ENCODE measurements at regions not wholly inside any gene's neighbourhood (a gene's known extent, or its start where the extent isn't known, plus 50 kb on each side); places are given as distances from the start of the nearest gene placed in this dataset.

DNA sequence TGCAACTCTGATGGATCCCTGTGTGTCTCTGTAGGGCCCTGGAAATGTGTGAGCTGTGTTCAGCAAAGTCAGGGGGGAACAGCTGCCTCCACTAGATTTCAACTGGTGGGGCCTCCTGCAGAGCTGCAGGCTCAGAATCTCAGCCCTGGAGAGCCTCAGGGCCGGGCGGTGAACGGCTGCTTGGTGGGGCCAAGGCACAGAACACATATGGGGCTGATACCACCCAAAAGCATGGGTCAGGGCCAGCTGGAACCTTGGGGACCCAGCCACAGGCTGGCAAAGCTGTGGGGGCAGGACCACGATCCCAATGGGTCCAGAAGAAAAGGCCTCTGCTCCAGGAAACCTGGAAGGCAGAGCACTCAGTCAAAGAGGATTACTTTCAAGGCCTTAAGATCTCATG lies 878.5 kb downstream of the BCL11B start:
- H3K27ac ChIP-seq, result no peak overlapping the region
- TF ChIP-seq, protein P1, sequence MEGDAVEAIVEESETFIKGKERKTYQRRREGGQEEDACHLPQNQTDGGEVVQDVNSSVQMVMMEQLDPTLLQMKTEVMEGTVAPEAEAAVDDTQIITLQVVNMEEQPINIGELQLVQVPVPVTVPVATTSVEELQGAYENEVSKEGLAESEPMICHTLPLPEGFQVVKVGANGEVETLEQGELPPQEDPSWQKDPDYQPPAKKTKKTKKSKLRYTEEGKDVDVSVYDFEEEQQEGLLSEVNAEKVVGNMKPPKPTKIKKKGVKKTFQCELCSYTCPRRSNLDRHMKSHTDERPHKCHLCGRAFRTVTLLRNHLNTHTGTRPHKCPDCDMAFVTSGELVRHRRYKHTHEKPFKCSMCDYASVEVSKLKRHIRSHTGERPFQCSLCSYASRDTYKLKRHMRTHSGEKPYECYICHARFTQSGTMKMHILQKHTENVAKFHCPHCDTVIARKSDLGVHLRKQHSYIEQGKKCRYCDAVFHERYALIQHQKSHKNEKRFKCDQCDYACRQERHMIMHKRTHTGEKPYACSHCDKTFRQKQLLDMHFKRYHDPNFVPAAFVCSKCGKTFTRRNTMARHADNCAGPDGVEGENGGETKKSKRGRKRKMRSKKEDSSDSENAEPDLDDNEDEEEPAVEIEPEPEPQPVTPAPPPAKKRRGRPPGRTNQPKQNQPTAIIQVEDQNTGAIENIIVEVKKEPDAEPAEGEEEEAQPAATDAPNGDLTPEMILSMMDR (IDR thresholded peaks at IDR 0.05), result no peak
- no peak for TF ChIP-seq ZFX (IDR thresholded peaks at IDR 0.05; ENCODE audit: borderline replicate concordance)

- no peak overlapping the region for H3K27ac ChIP-seq
- TF ChIP-seq ZFX (IDR thresholded peaks at IDR 0.05; ENCODE audit: borderline replicate concordance), result no peak
- TF ChIP-seq, protein P1 (IDR thresholded peaks at IDR 0.05), result no peak
Measured at GRCh38 chr14:98404811-98405210, 867.2 kb downstream of the BCL11B start.

GRCh38 chr14:98408024-98408555 lies 863.9 kb downstream of the BCL11B start:
- H3K27ac ChIP-seq, result no peak overlapping the region
- no peak for TF ChIP-seq ZFX (IDR thresholded peaks at IDR 0.05; ENCODE audit: borderline replicate concordance)
- TF ChIP-seq, protein P1 (IDR thresholded peaks at IDR 0.05), result no peak

- TF ChIP-seq, protein P1 (IDR thresholded peaks at IDR 0.05), result no peak
- TF ChIP-seq ZFX (IDR thresholded peaks at IDR 0.05; ENCODE audit: borderline replicate concordance), result no peak
- H3K27ac ChIP-seq, result no peak overlapping the region
Measured at GRCh38 chr14:98408713-98409112, 863.3 kb downstream of the BCL11B start.

DNA sequence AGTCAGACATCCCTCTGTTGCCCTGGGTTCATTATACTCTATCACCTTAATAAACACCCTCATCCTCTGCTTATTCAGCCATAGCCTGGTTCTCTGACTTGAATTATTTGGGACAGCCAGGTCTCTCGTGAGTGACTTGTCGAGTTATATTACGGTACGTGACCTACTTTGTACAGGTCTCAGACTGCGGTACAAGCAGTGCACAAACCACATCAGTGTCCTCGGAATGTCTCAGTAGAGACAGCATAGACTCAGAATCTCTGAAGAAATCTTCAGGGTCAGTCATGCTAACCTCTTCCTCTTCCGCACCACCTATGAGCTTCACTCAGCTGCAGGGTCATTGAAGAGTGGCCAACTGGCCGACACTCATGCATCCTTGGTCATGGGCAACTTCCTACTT lies 860.8 kb downstream of the BCL11B start:
- TF ChIP-seq, protein P1 (IDR thresholded peaks at IDR 0.05), result no peak
- no peak for TF ChIP-seq ZFX (IDR thresholded peaks at IDR 0.05; ENCODE audit: borderline replicate concordance)
- H3K27ac ChIP-seq, result no peak overlapping the region

- TF ChIP-seq ZFX (IDR thresholded peaks at IDR 0.05; ENCODE audit: borderline replicate concordance), result no peak
- TF ChIP-seq, protein P1 (IDR thresholded peaks at IDR 0.05), result no peak
- no peak overlapping the region for H3K27ac ChIP-seq
Measured at GRCh38 chr14:98412431-98412830, 859.6 kb downstream of the BCL11B start.

GRCh38 chr14:98415766-98416165 lies 856.2 kb downstream of the BCL11B start:
- no peak overlapping the region for H3K27ac ChIP-seq
- TF ChIP-seq ZFX (IDR thresholded peaks at IDR 0.05; ENCODE audit: borderline replicate concordance), result no peak
- TF ChIP-seq, protein P1 (IDR thresholded peaks at IDR 0.05), result no peak
